OCI-LY7 (cell line): ENCODE measurements at regions not wholly inside any gene's neighbourhood (a gene's known extent, or its start where the extent isn't known, plus 50 kb on each side); places are given as distances from the start of the nearest gene placed in this dataset.

ENCODE experiments used
- EZH2phosphoT487 ChIP-seq: fragments of 200-600 bp; sonication (generic); IDR thresholded peaks from 2 replicates; pipeline ENCODE4 v1.6.1; 2018; ENCODE audit warnings: low read depth, borderline replicate concordance, mild to moderate bottlenecking, mixed run types, antibody characterized with exemption, low read length, moderate library complexity, mixed read lengths
- TF ChIP-seq, protein P1 (sequence below): fragments of 200-600 bp; sonication (generic); conservative IDR thresholded peaks from 2 replicates; pipeline ENCODE4 v1.5.1; 2014; ENCODE audit warnings: mild to moderate bottlenecking, antibody characterized with exemption, low read length, moderate library complexity, mixed read lengths

DNA sequence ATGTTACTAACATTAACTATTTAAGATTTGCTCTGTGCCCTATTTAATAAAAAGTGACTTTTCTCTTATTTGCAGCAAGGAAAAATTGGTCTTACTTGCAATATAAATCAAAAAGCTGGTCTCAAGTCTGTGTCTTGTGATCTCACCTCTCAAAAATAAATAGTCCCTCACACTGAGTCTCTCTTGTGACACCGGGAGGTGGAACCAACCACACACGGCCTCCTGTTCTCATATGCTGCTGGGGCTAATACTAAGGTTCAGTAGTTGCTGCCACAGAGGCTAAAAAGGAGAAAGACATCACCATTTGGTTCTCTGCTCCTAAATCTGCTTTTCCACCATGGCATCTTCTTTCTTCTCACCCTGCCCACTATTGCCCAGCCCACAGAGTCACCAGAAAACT, 175.8 kb upstream of the FTMT start:
- TF ChIP-seq, protein P1, sequence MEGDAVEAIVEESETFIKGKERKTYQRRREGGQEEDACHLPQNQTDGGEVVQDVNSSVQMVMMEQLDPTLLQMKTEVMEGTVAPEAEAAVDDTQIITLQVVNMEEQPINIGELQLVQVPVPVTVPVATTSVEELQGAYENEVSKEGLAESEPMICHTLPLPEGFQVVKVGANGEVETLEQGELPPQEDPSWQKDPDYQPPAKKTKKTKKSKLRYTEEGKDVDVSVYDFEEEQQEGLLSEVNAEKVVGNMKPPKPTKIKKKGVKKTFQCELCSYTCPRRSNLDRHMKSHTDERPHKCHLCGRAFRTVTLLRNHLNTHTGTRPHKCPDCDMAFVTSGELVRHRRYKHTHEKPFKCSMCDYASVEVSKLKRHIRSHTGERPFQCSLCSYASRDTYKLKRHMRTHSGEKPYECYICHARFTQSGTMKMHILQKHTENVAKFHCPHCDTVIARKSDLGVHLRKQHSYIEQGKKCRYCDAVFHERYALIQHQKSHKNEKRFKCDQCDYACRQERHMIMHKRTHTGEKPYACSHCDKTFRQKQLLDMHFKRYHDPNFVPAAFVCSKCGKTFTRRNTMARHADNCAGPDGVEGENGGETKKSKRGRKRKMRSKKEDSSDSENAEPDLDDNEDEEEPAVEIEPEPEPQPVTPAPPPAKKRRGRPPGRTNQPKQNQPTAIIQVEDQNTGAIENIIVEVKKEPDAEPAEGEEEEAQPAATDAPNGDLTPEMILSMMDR = no peak
- TF ChIP-seq EZH2phosphoT487 = no peak
